ENCODE measurements at regions not wholly inside any gene's neighbourhood (a gene's known extent, or its start where the extent isn't known, plus 50 kb on each side); places are given as distances from the start of the nearest gene placed in this dataset.
"Not testable (repeated sequence)": the region's sequence is repeated elsewhere in the genome, so short reads cannot be mapped to it uniquely, and the experiment has no call there.

- no peak for DNase-seq
- Histone ChIP-seq H3K9me3 (replicated peaks in 1 of 3) (no peaks in the 10 kb centered on the region), H3K27ac (no peak overlapping the region), H3K27me3 (peaks cover 5% of the 10 kb centered on the region), H3K36me3 (replicated peaks in 1 of 2) (no peaks in the 10 kb centered on the region), H3K4me3 (no peak overlapping the region), H3K4me1 (replicated peaks in 1 of 2) (no peaks in the 10 kb centered on the region)
- intact Hi-C loops (cut with DNase I) = no loop called here
- WGBS, 4 donors = 83 to 94% (median 87%) methylated on average over 4 of the region's 4 CpGs
- TF ChIP-seq POLR2A (IDR thresholded peaks at IDR 0.05) (no peak), CTCF (IDR thresholded peaks at IDR 0.05) (no peak)
These were observed 85.6 kb upstream of the CCND2 start for GRCh38 chr12:4187916-4188315.

- H3K27me3 ChIP-seq; DNase-seq; H3K36me3 ChIP-seq (replicated peaks in 1 of 2); H3K9me3 ChIP-seq (replicated peaks in 1 of 3); H3K27ac ChIP-seq; intact Hi-C loops (cut with DNase I); H3K4me1 ChIP-seq (replicated peaks in 1 of 2); H3K4me3 ChIP-seq: not testable (repeated sequence)
- 45 to 56% (median 54%) methylated on average over 3 of the region's 3 CpGs for WGBS, 4 donors
These were observed 86.2 kb upstream of the CCND2 start for GRCh38 chr12:4187315-4187714.

GRCh38 chr12:4178424-4179170 lies 95.0 kb upstream of the CCND2 start:
- 58 to 70% (median 60%) methylated on average over 4 of the region's 4 CpGs for WGBS, 4 donors
- Histone ChIP-seq H3K36me3 (replicated peaks in 1 of 2) (no peaks in the 10 kb centered on the region), H3K4me3 (no peak overlapping the region), H3K27ac (no peak overlapping the region), H3K4me1 (replicated peaks in 1 of 2) (no peaks in the 10 kb centered on the region), H3K27me3 (no peaks in the 10 kb centered on the region), H3K9me3 (replicated peaks in 1 of 3) (no peaks in the 10 kb centered on the region)
- intact Hi-C loops (cut with DNase I) = no loop called here
- TF ChIP-seq POLR2A (IDR thresholded peaks at IDR 0.05) (no peak), CTCF (IDR thresholded peaks at IDR 0.05) (no peak)
- no peak for DNase-seq

GRCh38 chr12:4177262-4177661 lies 96.3 kb upstream of the CCND2 start:
- Histone ChIP-seq H3K9me3 (replicated peaks in 1 of 3) (no peaks in the 10 kb centered on the region), H3K4me3 (no peak overlapping the region), H3K36me3 (replicated peaks in 1 of 2) (no peaks in the 10 kb centered on the region), H3K27me3 (no peaks in the 10 kb centered on the region), H3K27ac (no peak overlapping the region), H3K4me1 (replicated peaks in 1 of 2) (peaks cover 3 to 4% of the 10 kb centered on the region in 2 donors)
- intact Hi-C loops (cut with DNase I) = no loop called here
- TF ChIP-seq CTCF (IDR thresholded peaks at IDR 0.05) (no peak), POLR2A (IDR thresholded peaks at IDR 0.05) (no peak)
- no peak for DNase-seq
- WGBS, 4 donors = 77 to 91% (median 81%) methylated on average over 2 of the region's 2 CpGs

- Histone ChIP-seq H3K9me3 (replicated peaks in 1 of 3) (no peaks in the 10 kb centered on the region), H3K4me1 (replicated peaks in 1 of 2) (peaks cover 3 to 4% of the 10 kb centered on the region in 2 donors), H3K27ac (no peak overlapping the region), H3K27me3 (no peaks in the 10 kb centered on the region), H3K36me3 (replicated peaks in 1 of 2) (no peaks in the 10 kb centered on the region), H3K4me3 (no peak overlapping the region)
- TF ChIP-seq POLR2A (IDR thresholded peaks at IDR 0.05) = no peak
- TF ChIP-seq CTCF (IDR thresholded peaks at IDR 0.05) = no peak
- intact Hi-C loops (cut with DNase I) = no loop called here
- DNase-seq = no peak
These were observed 97.4 kb upstream of the CCND2 start for GRCh38 chr12:4176168-4176567.
